Keratinocyte (primary cell): ENCODE measurements at regions not wholly inside any gene's neighbourhood (a gene's known extent, or its start where the extent isn't known, plus 50 kb on each side); places are given as distances from the start of the nearest gene placed in this dataset.

ENCODE experiments used
- DNase-seq: peaks from one replicate; pipeline ENCODE4 v3.0.0-alpha.2; 2011; ENCODE audit warnings: low read depth, missing footprints, low spot score
- FAIRE-seq: peaks from 2 replicates; lab custom pipeline; 2011; peaks lifted over from hg19 to GRCh38; lab: Jason Lieb, UNC
- H2AFZ ChIP-seq: 2 replicates; pipeline ENCODE4 v1.6.0; 2012; ENCODE audit warnings: low read length, control low read depth, inconsistent platforms; ENCODE audit not compliant: control insufficient read depth
- H3K27ac ChIP-seq: 2 replicates; pipeline ENCODE4 v1.5.1; 2011; ENCODE audit warnings: low read length; ENCODE audit not compliant: control insufficient read depth, insufficient read depth
- H3K27me3 ChIP-seq: 3 replicates; pipeline ENCODE4 v1.6.0; 2011; ENCODE audit warnings: low read length; ENCODE audit not compliant: control insufficient read depth, insufficient read depth; ENCODE audit errors: extremely low read depth
- H3K36me3 ChIP-seq, 2 experiments: 2 replicates in 1 of 2; 3 replicates in 1 of 2; pipeline ENCODE4 v1.5.1; 2011; ENCODE audit warnings: low read length in 2 of 2, mild to moderate bottlenecking in 1 of 2; ENCODE audit not compliant: control insufficient read depth in 2 of 2, insufficient read depth in 2 of 2; ENCODE audit errors: extremely low read depth in 1 of 2
- H3K4me1 ChIP-seq: 3 replicates; pipeline ENCODE4 v1.5.1; 2011; ENCODE audit warnings: low read length; ENCODE audit not compliant: control insufficient read depth, insufficient read depth; ENCODE audit errors: extremely low read depth
- H3K4me2 ChIP-seq: 3 replicates; pipeline ENCODE4 v1.6.0; 2011; ENCODE audit warnings: low read depth, low read length; ENCODE audit not compliant: control insufficient read depth, insufficient read depth; ENCODE audit errors: extremely low read depth
- H3K4me3 ChIP-seq, 3 experiments: fragments of 200-600 bp in 1 of 3; sonication (generic) in 1 of 3; 2 replicates in 2 of 3; 3 replicates in 1 of 3; pipeline ENCODE4 v1.5.1; 2011 to 2016; ENCODE audit warnings: low read length in 3 of 3, mild to moderate bottlenecking in 3 of 3, control low read depth in 2 of 3, inconsistent platforms in 1 of 3, low read depth in 1 of 3, mixed read lengths in 1 of 3, mixed run types in 1 of 3, moderate library complexity in 1 of 3; ENCODE audit not compliant: control insufficient read depth in 2 of 3, insufficient read depth in 2 of 3; ENCODE audit errors: extremely low read depth in 1 of 3
- H3K79me2 ChIP-seq: 2 replicates; pipeline ENCODE4 v1.6.0; 2012; ENCODE audit warnings: low read length; ENCODE audit not compliant: control insufficient read depth, insufficient read depth
- H3K9ac ChIP-seq: 3 replicates; pipeline ENCODE4 v1.6.0; 2011; ENCODE audit warnings: low read length; ENCODE audit not compliant: control insufficient read depth, insufficient read depth; ENCODE audit errors: extremely low read depth
- H3K9me1 ChIP-seq: 3 replicates; pipeline ENCODE4 v1.6.0; 2011; ENCODE audit warnings: low read length; ENCODE audit not compliant: control insufficient read depth, insufficient read depth; ENCODE audit errors: extremely low read depth
- H3K9me3 ChIP-seq: 2 replicates; pipeline ENCODE4 v1.5.1; 2012; ENCODE audit warnings: low read depth, low read length; ENCODE audit not compliant: control insufficient read depth
- H4K20me1 ChIP-seq: 3 replicates; pipeline ENCODE4 v1.6.0; 2011; ENCODE audit warnings: low read length; ENCODE audit not compliant: control insufficient read depth, insufficient read depth; ENCODE audit errors: extremely low read depth
- CTCF ChIP-seq, 3 experiments: IDR thresholded peaks in 1 of 3; conservative IDR thresholded peaks in 1 of 3; optimal IDR thresholded peaks in 1 of 3; 2 replicates in 2 of 3; 3 replicates in 1 of 3; pipeline versions ENCODE3 to v1.5.1; 2011; ENCODE audit warnings: low read length in 3 of 3, mild to moderate bottlenecking in 3 of 3, moderate library complexity in 2 of 3, control low read depth in 1 of 3, inconsistent platforms in 1 of 3; ENCODE audit not compliant: insufficient read depth in 2 of 3; ENCODE audit errors: extremely low read depth in 1 of 3
- EZH2 ChIP-seq: IDR thresholded peaks from one replicate; pipeline ENCODE4 v1.6.1; 2012; ENCODE audit warnings: inconsistent platforms, mild to moderate bottlenecking, low read length, moderate library complexity
- dilution Hi-C: fragments of 300-500 bp; cut with MboI; formaldehyde crosslinking; loops from one replicate; pipeline ENCODE4 v1.7.0; 2020; ENCODE audit warnings: low sequenced_read_pairs; ENCODE audit not compliant: extremely low pct_ligation_motif_present

GRCh38 chr10:132484922-132485321, 52.7 kb upstream of the INPP5A start:
- H3K27ac ChIP-seq, result no peak overlapping the region
- FAIRE-seq (no peak), DNase-seq (no peak)
- H3K9ac ChIP-seq, result no peak overlapping the region
- H4K20me1 ChIP-seq, result no peaks in the 10 kb centered on the region
- no peak overlapping the region for H3K4me2 ChIP-seq
- dilution Hi-C loops, result no loop called here
- no peak overlapping the region for H2AFZ ChIP-seq
- no peaks in the 10 kb centered on the region for H3K79me2 ChIP-seq
- H3K9me1 ChIP-seq, result peaks cover 2% of the 10 kb centered on the region
- H3K27me3 ChIP-seq, result peaks cover 2% of the 10 kb centered on the region
- H3K9me3 ChIP-seq, result no peaks in the 10 kb centered on the region
- no peaks in the 10 kb centered on the region for H3K36me3 ChIP-seq
- H3K4me1 ChIP-seq, result peaks cover 12% of the 10 kb centered on the region
- no peak overlapping the region for H3K4me3 ChIP-seq
- TF ChIP-seq CTCF (optimal IDR thresholded peaks at IDR 0.05 in 1 of 3, IDR thresholded peaks at IDR 0.05 in 1 of 3, conservative IDR thresholded peaks at IDR 0.05 in 1 of 3; ENCODE audit: extremely low read depth in 1 of 3, insufficient read depth in 2 of 3, low read length in 3 of 3) (no peak), EZH2 (no peak)

GRCh38 chr10:132485391-132485790, 52.2 kb upstream of the INPP5A start:
- peaks cover 12% of the 10 kb centered on the region for H3K4me1 ChIP-seq
- FAIRE-seq (no peak), DNase-seq (no peak)
- dilution Hi-C loops, result no loop called here
- H2AFZ ChIP-seq, result no peak overlapping the region
- H3K9me3 ChIP-seq, result no peaks in the 10 kb centered on the region
- peaks cover 2% of the 10 kb centered on the region for H3K27me3 ChIP-seq
- no peaks in the 10 kb centered on the region for H3K36me3 ChIP-seq
- TF ChIP-seq EZH2, result no peak
- TF ChIP-seq CTCF (optimal IDR thresholded peaks at IDR 0.05 in 1 of 3, IDR thresholded peaks at IDR 0.05 in 1 of 3, conservative IDR thresholded peaks at IDR 0.05 in 1 of 3; ENCODE audit: extremely low read depth in 1 of 3, insufficient read depth in 2 of 3, low read length in 3 of 3), result no peak
- H3K4me3 ChIP-seq, result no peak overlapping the region
- H3K4me2 ChIP-seq, result no peak overlapping the region
- peaks cover 2% of the 10 kb centered on the region for H3K9me1 ChIP-seq
- no peaks in the 10 kb centered on the region for H4K20me1 ChIP-seq
- H3K9ac ChIP-seq, result no peak overlapping the region
- H3K27ac ChIP-seq, result no peak overlapping the region
- H3K79me2 ChIP-seq, result no peaks in the 10 kb centered on the region
